Memory B cell (primary cell): ENCODE measurements at regions not wholly inside any gene's neighbourhood (a gene's known extent, or its start where the extent isn't known, plus 50 kb on each side); places are given as distances from the start of the nearest gene placed in this dataset.

Experiments used
- ATAC-seq: fragments of 150-1000 bp; cut with Tn5 transposase; 2 replicates; pipeline ENCODE4 v1.10.0; 2021; ENCODE audit warnings: low read depth, mild to moderate bottlenecking, moderate library complexity
- DNase-seq, 2 donors: peaks; one replicate each; pipeline ENCODE4 v3.0.0; 2022; ENCODE audit warnings: low spot score in 2 of 2
- H3K27ac Mint-ChIP-seq: one replicate; pipeline ENCODE4 v1.8.0; 2022; ENCODE audit warnings: mild to moderate bottlenecking, moderate library complexity, mixed read lengths
- H3K27me3 Mint-ChIP-seq: one replicate; pipeline ENCODE4 v1.8.0; 2022; ENCODE audit warnings: mixed read lengths
- H3K36me3 Mint-ChIP-seq: one replicate; pipeline ENCODE4 v1.8.0; 2022; ENCODE audit warnings: mild to moderate bottlenecking, mixed read lengths
- H3K4me1 Mint-ChIP-seq: one replicate; pipeline ENCODE4 v1.8.0; 2022; ENCODE audit warnings: mixed read lengths
- H3K4me3 Mint-ChIP-seq: one replicate; pipeline ENCODE4 v1.8.0; 2022; ENCODE audit warnings: mild to moderate bottlenecking, moderate library complexity, mixed read lengths
- H3K9me3 Mint-ChIP-seq: one replicate; pipeline ENCODE4 v1.8.0; 2022; ENCODE audit warnings: mixed read lengths

DNA sequence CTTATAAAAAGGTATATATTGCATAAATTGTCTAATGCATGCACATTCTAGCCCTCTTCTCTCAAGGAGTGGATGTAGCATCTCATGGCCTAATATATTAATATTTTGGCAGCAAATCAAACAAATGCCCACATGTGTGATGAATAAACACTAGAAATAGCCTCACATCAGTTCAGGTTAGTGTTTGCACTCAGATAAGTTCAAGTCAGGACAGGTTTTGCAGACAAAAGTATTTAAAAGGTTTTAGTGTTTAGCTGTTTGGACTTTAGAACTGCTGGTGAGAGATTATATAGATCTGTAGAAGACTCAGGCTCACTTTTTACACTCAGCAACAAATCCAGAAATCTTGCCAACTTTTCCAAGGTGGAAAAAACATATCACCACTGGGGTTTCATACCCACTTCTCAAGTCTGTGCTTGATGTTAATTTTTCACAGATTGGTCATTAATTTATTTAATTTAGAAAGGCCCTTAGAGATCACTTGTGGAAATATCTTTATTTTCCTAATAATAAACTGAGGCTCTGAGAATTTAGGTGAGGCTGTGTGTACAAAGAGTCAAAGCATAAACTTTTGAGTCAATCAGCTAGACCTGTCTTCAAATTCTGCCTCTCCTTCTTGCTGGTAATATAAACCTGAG lies 362.6 kb downstream of the GASK1B start:
- H3K4me1 Mint-ChIP-seq = no peaks in the 10 kb centered on the region
- no peaks in the 10 kb centered on the region for H3K27me3 Mint-ChIP-seq
- H3K27ac Mint-ChIP-seq = no peak overlapping the region
- H3K4me3 Mint-ChIP-seq = no peak overlapping the region
- no peak for ATAC-seq
- no peaks in the 10 kb centered on the region for H3K36me3 Mint-ChIP-seq
- no peak for DNase-seq
- H3K9me3 Mint-ChIP-seq = peaks cover 3% of the 10 kb centered on the region

DNA sequence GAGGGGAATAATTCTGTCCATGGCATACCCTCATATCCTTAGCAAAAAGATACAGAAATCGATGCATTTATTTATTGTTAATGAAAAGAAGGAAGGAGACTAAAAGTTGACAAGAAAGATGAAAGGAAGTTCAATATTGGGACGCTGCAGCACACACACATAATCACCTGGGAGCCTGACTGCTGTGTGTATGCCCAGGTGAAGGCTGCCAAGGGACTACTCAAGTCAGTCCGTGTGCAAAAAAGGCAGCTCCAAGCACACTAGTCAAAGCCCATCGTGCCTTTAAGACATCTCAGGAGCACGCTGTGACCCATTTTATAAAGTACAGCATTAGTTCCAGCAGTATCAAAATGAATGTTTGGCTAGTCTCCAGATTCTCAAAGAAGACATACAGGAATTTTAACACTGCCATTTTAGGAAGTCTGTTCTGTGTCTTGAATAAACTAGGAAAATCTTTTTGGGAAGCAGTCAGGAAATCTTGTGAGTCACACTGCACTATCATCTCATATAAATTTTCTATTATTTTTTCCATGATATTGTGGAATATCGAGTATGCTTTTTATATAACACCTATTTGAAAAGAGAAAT lies 363.9 kb downstream of the GASK1B start:
- Mint-ChIP-seq H3K4me3 (no peak overlapping the region), H3K27me3 (no peaks in the 10 kb centered on the region), H3K27ac (no peak overlapping the region), H3K4me1 (no peaks in the 10 kb centered on the region), H3K36me3 (no peaks in the 10 kb centered on the region), H3K9me3 (peaks cover 3% of the 10 kb centered on the region)
- DNase-seq = no peak
- no peak for ATAC-seq

- no peak overlapping the region for H3K27ac Mint-ChIP-seq
- DNase-seq (no peak), ATAC-seq (no peak)
- H3K36me3 Mint-ChIP-seq = no peaks in the 10 kb centered on the region
- no peaks in the 10 kb centered on the region for H3K27me3 Mint-ChIP-seq
- no peak overlapping the region for H3K4me3 Mint-ChIP-seq
- H3K9me3 Mint-ChIP-seq = peaks cover 4% of the 10 kb centered on the region
- H3K4me1 Mint-ChIP-seq = no peaks in the 10 kb centered on the region
Measured at GRCh38 chr4:157806184-157806583, 366.6 kb downstream of the GASK1B start.

- no peaks in the 10 kb centered on the region for H3K27me3 Mint-ChIP-seq
- no peak overlapping the region for H3K27ac Mint-ChIP-seq
- peaks cover 5% of the 10 kb centered on the region for H3K9me3 Mint-ChIP-seq
- no peak for ATAC-seq
- H3K4me1 Mint-ChIP-seq = no peaks in the 10 kb centered on the region
- no peaks in the 10 kb centered on the region for H3K36me3 Mint-ChIP-seq
- no peak overlapping the region for H3K4me3 Mint-ChIP-seq
- DNase-seq = no peak
Measured at GRCh38 chr4:157804986-157805385, 367.8 kb downstream of the GASK1B start.

- H3K4me3 Mint-ChIP-seq = no peak overlapping the region
- DNase-seq = no peak
- no peaks in the 10 kb centered on the region for H3K36me3 Mint-ChIP-seq
- no peak for ATAC-seq
- H3K27me3 Mint-ChIP-seq = no peaks in the 10 kb centered on the region
- no peak overlapping the region for H3K27ac Mint-ChIP-seq
- H3K9me3 Mint-ChIP-seq = peaks cover 7% of the 10 kb centered on the region
- H3K4me1 Mint-ChIP-seq = no peaks in the 10 kb centered on the region
Measured at GRCh38 chr4:157803845-157804521, 368.8 kb downstream of the GASK1B start.

GRCh38 chr4:157803421-157803820 lies 369.4 kb downstream of the GASK1B start:
- no peaks in the 10 kb centered on the region for H3K27me3 Mint-ChIP-seq
- no peaks in the 10 kb centered on the region for H3K36me3 Mint-ChIP-seq
- H3K4me3 Mint-ChIP-seq = no peak overlapping the region
- H3K4me1 Mint-ChIP-seq = no peaks in the 10 kb centered on the region
- peaks cover 5% of the 10 kb centered on the region for H3K9me3 Mint-ChIP-seq
- H3K27ac Mint-ChIP-seq = no peak overlapping the region
- DNase-seq (no peak), ATAC-seq (no peak)

DNA sequence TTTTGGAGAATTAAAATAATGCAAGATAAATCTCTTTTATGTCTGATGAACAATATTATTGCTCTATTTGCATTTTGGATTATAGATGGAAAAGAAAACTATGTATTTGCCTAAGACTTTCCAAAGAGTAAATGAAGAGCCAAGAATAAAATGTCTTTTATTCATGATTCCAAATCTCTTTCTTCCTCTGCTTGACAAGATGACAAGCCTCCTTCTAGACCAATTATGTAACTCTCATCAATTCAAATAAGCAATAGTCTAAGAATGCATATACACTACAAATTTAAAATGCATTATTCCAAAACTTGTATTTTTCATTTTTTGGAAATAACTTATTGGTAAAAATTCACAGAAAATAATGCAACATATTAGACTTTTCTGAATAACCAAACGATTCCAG lies 377.3 kb downstream of the GASK1B start:
- no peak overlapping the region for H3K27ac Mint-ChIP-seq
- no peaks in the 10 kb centered on the region for H3K27me3 Mint-ChIP-seq
- no peak for DNase-seq
- H3K4me3 Mint-ChIP-seq = no peak overlapping the region
- no peak for ATAC-seq
- peaks cover 4% of the 10 kb centered on the region for H3K9me3 Mint-ChIP-seq
- H3K36me3 Mint-ChIP-seq = no peaks in the 10 kb centered on the region
- no peaks in the 10 kb centered on the region for H3K4me1 Mint-ChIP-seq

DNA sequence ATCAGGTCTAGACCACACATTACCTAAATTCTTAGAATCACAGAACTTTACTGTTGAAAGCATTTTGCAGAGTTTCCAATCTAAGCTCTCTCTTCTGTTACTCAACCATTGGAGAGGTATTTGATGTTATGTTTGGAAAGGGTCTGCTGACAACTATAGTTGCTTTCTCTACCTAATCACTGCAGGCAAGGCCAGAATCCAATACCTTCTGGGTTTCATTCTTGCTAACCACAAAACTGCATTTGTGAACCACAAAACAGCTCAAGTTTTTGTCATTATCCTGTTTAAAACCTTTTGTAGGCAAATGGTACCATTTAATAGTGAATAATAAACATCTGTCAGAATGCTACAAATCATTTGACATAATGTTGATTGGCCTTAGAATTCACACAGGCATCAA lies 380.1 kb downstream of the GASK1B start:
- DNase-seq (no peak), ATAC-seq (no peak)
- no peaks in the 10 kb centered on the region for H3K36me3 Mint-ChIP-seq
- no peak overlapping the region for H3K27ac Mint-ChIP-seq
- no peaks in the 10 kb centered on the region for H3K27me3 Mint-ChIP-seq
- no peaks in the 10 kb centered on the region for H3K4me1 Mint-ChIP-seq
- H3K4me3 Mint-ChIP-seq = no peak overlapping the region
- H3K9me3 Mint-ChIP-seq = peaks cover 3% of the 10 kb centered on the region

DNA sequence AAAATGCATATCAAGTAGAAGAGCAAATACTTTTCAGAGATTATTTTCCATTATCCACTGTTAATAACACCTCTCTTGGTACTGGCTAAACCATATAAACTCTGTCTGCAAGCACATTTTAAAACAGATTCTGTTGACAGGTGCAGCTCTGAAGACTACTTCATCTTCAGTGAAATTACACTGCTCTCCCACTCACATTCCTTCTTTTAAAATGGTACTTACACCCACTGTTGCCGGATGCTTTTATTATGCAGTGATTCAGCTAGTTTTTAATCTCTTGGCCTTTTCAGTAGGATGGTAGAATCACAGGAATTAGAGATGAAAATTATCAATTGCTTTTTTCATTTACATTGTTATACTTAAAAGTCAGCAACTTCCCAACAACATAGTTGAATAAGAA lies 381.6 kb downstream of the GASK1B start:
- peaks cover 6% of the 10 kb centered on the region for H3K9me3 Mint-ChIP-seq

GRCh38 chr4:157787618-157788017 lies 385.2 kb downstream of the GASK1B start:
- DNase-seq = no peak
- H3K4me1 Mint-ChIP-seq = no peaks in the 10 kb centered on the region
- no peak overlapping the region for H3K27ac Mint-ChIP-seq
- peaks cover 6% of the 10 kb centered on the region for H3K9me3 Mint-ChIP-seq
- no peaks in the 10 kb centered on the region for H3K36me3 Mint-ChIP-seq
- ATAC-seq = no peak
- no peaks in the 10 kb centered on the region for H3K27me3 Mint-ChIP-seq
- no peak overlapping the region for H3K4me3 Mint-ChIP-seq

More for the DNA sequence above, 381.6 kb downstream of the GASK1B start:
- ATAC-seq = no peak
- H3K4me3 Mint-ChIP-seq = no peak overlapping the region
- no peaks in the 10 kb centered on the region for H3K4me1 Mint-ChIP-seq
- no peak for DNase-seq
- H3K27ac Mint-ChIP-seq = no peak overlapping the region
- no peaks in the 10 kb centered on the region for H3K27me3 Mint-ChIP-seq
- no peaks in the 10 kb centered on the region for H3K36me3 Mint-ChIP-seq

DNA sequence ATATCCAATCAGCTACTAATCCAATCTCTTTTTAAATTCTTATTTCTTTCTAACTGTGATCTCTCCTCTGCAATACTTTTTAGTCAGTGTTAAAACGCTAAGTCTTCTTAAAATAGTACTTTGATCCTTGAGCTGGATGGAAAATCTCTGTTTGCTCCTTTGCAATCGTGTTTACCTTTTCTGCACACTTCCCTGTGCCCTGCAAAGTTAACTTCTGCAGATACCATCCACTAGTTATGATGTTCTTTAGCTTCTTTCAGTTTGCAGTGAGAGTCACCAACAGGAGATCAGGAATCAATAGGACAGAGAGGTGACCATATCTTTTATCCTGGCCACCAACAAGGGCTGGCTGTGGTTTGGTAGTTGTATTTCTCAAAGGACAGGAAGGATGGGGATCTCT lies 391.5 kb downstream of the GASK1B start:
- no peak overlapping the region for H3K27ac Mint-ChIP-seq
- DNase-seq = no peak
- H3K27me3 Mint-ChIP-seq = no peaks in the 10 kb centered on the region
- H3K4me1 Mint-ChIP-seq = no peaks in the 10 kb centered on the region
- no peak for ATAC-seq
- H3K9me3 Mint-ChIP-seq = peaks cover 10% of the 10 kb centered on the region
- H3K36me3 Mint-ChIP-seq = no peaks in the 10 kb centered on the region
- H3K4me3 Mint-ChIP-seq = no peak overlapping the region

GRCh38 chr4:157779081-157779480 lies 393.7 kb downstream of the GASK1B start:
- no peak overlapping the region for H3K4me3 Mint-ChIP-seq
- peaks cover 8% of the 10 kb centered on the region for H3K9me3 Mint-ChIP-seq
- H3K27me3 Mint-ChIP-seq = no peaks in the 10 kb centered on the region
- no peak for ATAC-seq
- H3K4me1 Mint-ChIP-seq = no peaks in the 10 kb centered on the region
- H3K27ac Mint-ChIP-seq = no peak overlapping the region
- H3K36me3 Mint-ChIP-seq = no peaks in the 10 kb centered on the region
- no peak for DNase-seq

GRCh38 chr4:157776930-157777528 lies 395.8 kb downstream of the GASK1B start:
- Mint-ChIP-seq H3K9me3 (peaks cover 8% of the 10 kb centered on the region), H3K4me1 (no peaks in the 10 kb centered on the region), H3K36me3 (no peaks in the 10 kb centered on the region), H3K27me3 (no peaks in the 10 kb centered on the region), H3K27ac (no peak overlapping the region), H3K4me3 (no peak overlapping the region)
- DNase-seq (no peak), ATAC-seq (no peak)

- DNase-seq = no peak
- no peak for ATAC-seq
- Mint-ChIP-seq H3K27ac (no peak overlapping the region), H3K27me3 (no peaks in the 10 kb centered on the region), H3K4me3 (no peak overlapping the region), H3K4me1 (no peaks in the 10 kb centered on the region), H3K9me3 (peaks cover 2% of the 10 kb centered on the region), H3K36me3 (no peaks in the 10 kb centered on the region)
Measured at GRCh38 chr4:157775971-157776370, 396.9 kb downstream of the GASK1B start.
